Endodermal cell (in vitro differentiated cells): ENCODE measurements at regions not wholly inside any gene's neighbourhood (a gene's known extent, or its start where the extent isn't known, plus 50 kb on each side); places are given as distances from the start of the nearest gene placed in this dataset.

Source experiments
- DNase-seq: peaks from one replicate; pipeline ENCODE4 v3.0.0-alpha.2; 2017
- H3K27ac ChIP-seq: 2 replicates; pipeline ENCODE4 v1.5.1; 2013; ENCODE audit warnings: mild to moderate bottlenecking, low read depth, low read length, moderate library complexity
- H3K27me3 ChIP-seq: 2 replicates; pipeline ENCODE4 v1.6.1; 2013; ENCODE audit warnings: mild to moderate bottlenecking, low read length, moderate library complexity; ENCODE audit not compliant: insufficient read depth, control insufficient read depth, poor library complexity, severe bottlenecking
- H3K36me3 ChIP-seq: 2 replicates; pipeline ENCODE4 v1.7.0; 2013; ENCODE audit warnings: mild to moderate bottlenecking, low read length, moderate library complexity; ENCODE audit not compliant: control insufficient read depth, insufficient read depth
- H3K4me1 ChIP-seq: one replicate; pipeline ENCODE4 v1.7.0; 2013; ENCODE audit warnings: low read length; ENCODE audit not compliant: control insufficient read depth, insufficient read depth
- H3K4me3 ChIP-seq: 2 replicates; pipeline ENCODE4 v1.5.1; 2013; ENCODE audit warnings: mild to moderate bottlenecking, low read length, moderate library complexity
- H3K9ac ChIP-seq: 2 replicates; pipeline ENCODE4 v1.6.1; 2013; ENCODE audit warnings: mild to moderate bottlenecking, low read length, moderate library complexity; ENCODE audit not compliant: poor library complexity, severe bottlenecking; ENCODE audit errors: extremely low read depth
- H3K9me3 ChIP-seq: 2 replicates; pipeline ENCODE4 v1.6.1; 2013; ENCODE audit warnings: mild to moderate bottlenecking, low read length, moderate library complexity; ENCODE audit not compliant: control insufficient read depth
- H3K27ac Mint-ChIP-seq: 2 replicates; pipeline ENCODE4 v1.8.0; 2020; ENCODE audit warnings: mixed read lengths
- H3K27me3 Mint-ChIP-seq: 2 replicates; pipeline ENCODE4 v1.8.0; 2021; ENCODE audit warnings: mild to moderate bottlenecking, mixed read lengths; ENCODE audit not compliant: insufficient read depth
- H3K36me3 Mint-ChIP-seq: 2 replicates; pipeline ENCODE4 v1.8.0; 2020; ENCODE audit warnings: low read depth, mixed read lengths
- H3K4me1 Mint-ChIP-seq: 2 replicates; pipeline ENCODE4 v1.8.0; 2020; ENCODE audit warnings: mixed read lengths
- H3K4me3 Mint-ChIP-seq: 2 replicates; pipeline ENCODE4 v1.8.0; 2020; ENCODE audit warnings: mild to moderate bottlenecking, moderate library complexity, mixed read lengths
- H3K9me3 Mint-ChIP-seq: 2 replicates; pipeline ENCODE4 v1.8.0; 2020; ENCODE audit warnings: mild to moderate bottlenecking, mixed read lengths
- CTCF ChIP-seq: fragments of 200-600 bp; sonication (generic); conservative IDR thresholded peaks from 2 replicates; pipeline ENCODE4 v1.5.0; 2021; ENCODE audit warnings: antibody characterized with exemption, mild to moderate bottlenecking
- WGBS, 2 experiments: methylation state at CpG; one replicate each; pipeline versions ENCODE4 v1.1.5 to v1.1.7; 2013; ENCODE audit warnings: missing lambda C conversion rate in 2 of 2, mixed read lengths in 1 of 2; ENCODE audit not compliant: insufficient coverage in 1 of 2, insufficient read length in 1 of 2; 5-methylcytosine and 5-hydroxymethylcytosine counted together

GRCh38 chr4:84100071-84100470 is 399.0 kb downstream of the NKX6-1 start:
- DNase-seq: no peak
- H3K9ac ChIP-seq: no peak overlapping the region
- 72% methylated on average over 4 of the region's 4 CpGs; no CpG with 5 or more reads in 1 of the 2 experiments for WGBS, 2 experiments
- Mint-ChIP-seq H3K4me3 (no peak overlapping the region), H3K27ac (no peak overlapping the region), H3K27me3 (no peaks in the 10 kb centered on the region), H3K9me3 (no peaks in the 10 kb centered on the region), H3K4me1 (peaks cover 5% of the 10 kb centered on the region), H3K36me3 (no peaks in the 10 kb centered on the region)
- no peaks in the 10 kb centered on the region for H3K9me3 ChIP-seq
- no peak for TF ChIP-seq CTCF
- no peak overlapping the region for H3K27ac ChIP-seq
- no peaks in the 10 kb centered on the region for H3K4me1 ChIP-seq
- H3K4me3 ChIP-seq: no peak overlapping the region
- no peaks in the 10 kb centered on the region for H3K36me3 ChIP-seq
- H3K27me3 ChIP-seq: no peaks in the 10 kb centered on the region

GRCh38 chr4:84099599-84099998 is 399.5 kb downstream of the NKX6-1 start:
- Mint-ChIP-seq H3K9me3 (no peaks in the 10 kb centered on the region), H3K4me3 (no peak overlapping the region), H3K27me3 (no peaks in the 10 kb centered on the region), H3K27ac (no peak overlapping the region), H3K4me1 (peaks cover 5% of the 10 kb centered on the region), H3K36me3 (no peaks in the 10 kb centered on the region)
- no peak overlapping the region for H3K4me3 ChIP-seq
- WGBS, 2 experiments: 74 to 100% methylated on average over 1 to 2 of the region's 2 CpGs
- H3K4me1 ChIP-seq: no peaks in the 10 kb centered on the region
- no peak overlapping the region for H3K9ac ChIP-seq
- no peak for TF ChIP-seq CTCF
- no peaks in the 10 kb centered on the region for H3K27me3 ChIP-seq
- no peaks in the 10 kb centered on the region for H3K9me3 ChIP-seq
- DNase-seq: no peak
- no peaks in the 10 kb centered on the region for H3K36me3 ChIP-seq
- no peak overlapping the region for H3K27ac ChIP-seq

- Mint-ChIP-seq H3K27ac (no peak overlapping the region), H3K9me3 (no peaks in the 10 kb centered on the region), H3K4me1 (no peaks in the 10 kb centered on the region), H3K36me3 (no peaks in the 10 kb centered on the region), H3K4me3 (no peak overlapping the region), H3K27me3 (no peaks in the 10 kb centered on the region)
- no peak for TF ChIP-seq CTCF
- H3K4me1 ChIP-seq: no peaks in the 10 kb centered on the region
- no peaks in the 10 kb centered on the region for H3K9me3 ChIP-seq
- H3K27me3 ChIP-seq: no peaks in the 10 kb centered on the region
- DNase-seq: no peak
- no peak overlapping the region for H3K4me3 ChIP-seq
- no peak overlapping the region for H3K27ac ChIP-seq
- no peaks in the 10 kb centered on the region for H3K36me3 ChIP-seq
- H3K9ac ChIP-seq: no peak overlapping the region
- WGBS, 2 experiments: 54% methylated on average over 1 of the region's 2 CpGs; no CpG with 5 or more reads in 1 of the 2 experiments
These were observed 407.8 kb downstream of the NKX6-1 start for GRCh38 chr4:84091266-84091665.
